A673 (cell line): ENCODE measurements at regions not wholly inside any gene's neighbourhood (a gene's known extent, or its start where the extent isn't known, plus 50 kb on each side); places are given as distances from the start of the nearest gene placed in this dataset.

ENCODE experiments used
- BruUV-seq: library from RNA; stranded (reverse); fragments of 400-500 nt; replicated peaks from 2 replicates; lab custom pipeline; 2021; lab: Mats Ljungman, UMichigan
- CTCF ChIA-PET: fragments of 300-600 bp; sonication (Branson Sonifier 250); formaldehyde crosslinking; loops from one replicate; lab custom pipeline; 2022; ENCODE audit warnings: antibody characterized with exemption; lab: Charles Lee
- POLR2A ChIA-PET: fragments of 300-600 bp; sonication (Branson Sonifier 250); formaldehyde crosslinking; loops from one replicate; lab custom pipeline; 2022; ENCODE audit warnings: antibody characterized with exemption; ENCODE audit not compliant: low non-redundant PET; lab: Charles Lee
- DNase-seq: peaks from one replicate; pipeline ENCODE4 v3.0.0-alpha.2; 2015; ENCODE audit warnings: low spot score
- H3K27ac ChIP-seq: fragments of 200-600 bp; sonication (generic); 2 replicates; pipeline ENCODE4 v1.5.1; 2016; ENCODE audit warnings: mixed run types, low read depth, mild to moderate bottlenecking, mixed read lengths, antibody characterized with exemption, low read length; ENCODE audit not compliant: poor library complexity, severe bottlenecking
- H3K27me3 ChIP-seq: fragments of 200-600 bp; sonication (generic); replicated peaks from 2 replicates; pipeline ENCODE4 v1.6.1; 2017; ENCODE audit warnings: mixed run types, low read depth, mild to moderate bottlenecking, mixed read lengths, antibody characterized with exemption, low read length; ENCODE audit not compliant: insufficient read depth, poor library complexity
- H3K36me3 ChIP-seq: fragments of 200-600 bp; sonication (generic); 2 replicates; pipeline ENCODE4 v1.6.1; 2016; ENCODE audit warnings: mixed run types, mild to moderate bottlenecking, mixed read lengths, antibody characterized with exemption, low read length; ENCODE audit not compliant: insufficient read depth, poor library complexity, severe bottlenecking
- H3K4me1 ChIP-seq: fragments of 200-600 bp; sonication (generic); 2 replicates; pipeline ENCODE4 v1.6.1; 2017; ENCODE audit warnings: mixed run types, mild to moderate bottlenecking, mixed read lengths, antibody characterized with exemption, low read length; ENCODE audit not compliant: insufficient read depth, poor library complexity, severe bottlenecking
- H3K4me3 ChIP-seq: fragments of 200-600 bp; sonication (generic); 2 replicates; pipeline ENCODE4 v1.5.1; 2016; ENCODE audit warnings: low read depth, mixed run types, mild to moderate bottlenecking, mixed read lengths, low read length; ENCODE audit not compliant: poor library complexity, severe bottlenecking
- H3K9me3 ChIP-seq: fragments of 200-600 bp; sonication (generic); 2 replicates; pipeline ENCODE4 v1.6.1; 2016; ENCODE audit warnings: mixed run types, low read depth, mild to moderate bottlenecking, mixed read lengths, antibody characterized with exemption, low read length; ENCODE audit not compliant: poor library complexity, severe bottlenecking
- EZH2 ChIP-seq: fragments of 200-600 bp; sonication (generic); IDR thresholded peaks from 2 replicates; pipeline ENCODE4 v1.6.1; 2017; ENCODE audit warnings: borderline replicate concordance, low read depth, mild to moderate bottlenecking, mixed read lengths, antibody characterized with exemption, low read length; ENCODE audit not compliant: poor library complexity, severe bottlenecking
- intact Hi-C: fragments of 100-400 bp; cut with micrococcal nuclease; formaldehyde crosslinking; loops from one replicate; pipeline ENCODE4 v1.10.0; 2022; ENCODE audit not compliant: unreplicated experiment
- TF ChIP-seq, protein P1 (sequence below): fragments of 300-800, 200-600 bp; sonication (generic); conservative IDR thresholded peaks from 2 replicates; pipeline ENCODE4 v1.5.1; 2017; ENCODE audit warnings: low read depth, mild to moderate bottlenecking, antibody characterized with exemption, low read length, moderate library complexity, mixed read lengths

GRCh38 chr10:44060221-44060620 lies 324.7 kb downstream of the CXCL12 start:
- no peaks in the 10 kb centered on the region for H3K27me3 ChIP-seq
- no TSS peak for BruUV-seq
- POLR2A ChIA-PET = no interaction called here
- H3K4me1 ChIP-seq = no peaks in the 10 kb centered on the region
- no peaks in the 10 kb centered on the region for H3K36me3 ChIP-seq
- no peaks in the 10 kb centered on the region for H3K9me3 ChIP-seq
- no peak overlapping the region for H3K4me3 ChIP-seq
- CTCF ChIA-PET = no interaction called here
- intact Hi-C loops = no loop called here
- no peak for DNase-seq
- TF ChIP-seq EZH2 = no peak
- TF ChIP-seq, protein P1, sequence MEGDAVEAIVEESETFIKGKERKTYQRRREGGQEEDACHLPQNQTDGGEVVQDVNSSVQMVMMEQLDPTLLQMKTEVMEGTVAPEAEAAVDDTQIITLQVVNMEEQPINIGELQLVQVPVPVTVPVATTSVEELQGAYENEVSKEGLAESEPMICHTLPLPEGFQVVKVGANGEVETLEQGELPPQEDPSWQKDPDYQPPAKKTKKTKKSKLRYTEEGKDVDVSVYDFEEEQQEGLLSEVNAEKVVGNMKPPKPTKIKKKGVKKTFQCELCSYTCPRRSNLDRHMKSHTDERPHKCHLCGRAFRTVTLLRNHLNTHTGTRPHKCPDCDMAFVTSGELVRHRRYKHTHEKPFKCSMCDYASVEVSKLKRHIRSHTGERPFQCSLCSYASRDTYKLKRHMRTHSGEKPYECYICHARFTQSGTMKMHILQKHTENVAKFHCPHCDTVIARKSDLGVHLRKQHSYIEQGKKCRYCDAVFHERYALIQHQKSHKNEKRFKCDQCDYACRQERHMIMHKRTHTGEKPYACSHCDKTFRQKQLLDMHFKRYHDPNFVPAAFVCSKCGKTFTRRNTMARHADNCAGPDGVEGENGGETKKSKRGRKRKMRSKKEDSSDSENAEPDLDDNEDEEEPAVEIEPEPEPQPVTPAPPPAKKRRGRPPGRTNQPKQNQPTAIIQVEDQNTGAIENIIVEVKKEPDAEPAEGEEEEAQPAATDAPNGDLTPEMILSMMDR = no peak
- no peak overlapping the region for H3K27ac ChIP-seq

DNA sequence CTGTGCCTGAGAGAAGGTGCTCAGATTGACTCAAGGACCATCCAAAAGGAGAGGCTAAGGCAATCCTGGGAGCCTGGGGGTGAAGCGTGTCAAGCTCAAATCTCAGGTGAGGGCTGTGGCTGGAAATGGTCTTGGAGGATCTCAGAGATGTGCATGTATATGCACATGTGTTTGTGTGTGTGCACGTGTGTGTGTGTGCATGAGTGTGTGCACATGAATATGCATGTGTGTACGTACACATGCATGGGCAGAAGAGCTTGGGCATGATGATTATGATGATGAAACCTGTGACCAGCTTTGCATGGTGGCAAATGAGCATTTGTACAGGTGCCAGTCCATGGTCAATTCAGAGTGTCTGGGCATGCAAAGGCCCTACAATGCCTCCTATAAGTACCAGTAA lies 326.6 kb downstream of the CXCL12 start:
- intact Hi-C loops = no loop called here
- CTCF ChIA-PET = no interaction called here
- TF ChIP-seq, protein P1 = no peak
- no peak for TF ChIP-seq EZH2
- Histone ChIP-seq H3K36me3 (no peaks in the 10 kb centered on the region), H3K4me1 (no peaks in the 10 kb centered on the region), H3K27ac (no peak overlapping the region), H3K4me3 (no peak overlapping the region), H3K9me3 (no peaks in the 10 kb centered on the region), H3K27me3 (no peaks in the 10 kb centered on the region)
- DNase-seq = no peak
- POLR2A ChIA-PET = no interaction called here
- no TSS peak for BruUV-seq

GRCh38 chr10:44056967-44057805 lies 327.7 kb downstream of the CXCL12 start:
- no peaks in the 10 kb centered on the region for H3K4me1 ChIP-seq
- POLR2A ChIA-PET = no interaction called here
- CTCF ChIA-PET = no interaction called here
- TF ChIP-seq, protein P1 = no peak
- TF ChIP-seq EZH2 = no peak
- H3K27ac ChIP-seq = no peak overlapping the region
- no peak for DNase-seq
- no peak overlapping the region for H3K4me3 ChIP-seq
- H3K27me3 ChIP-seq = no peaks in the 10 kb centered on the region
- no peaks in the 10 kb centered on the region for H3K36me3 ChIP-seq
- intact Hi-C loops = no loop called here
- BruUV-seq = no TSS peak
- no peaks in the 10 kb centered on the region for H3K9me3 ChIP-seq
